K562 (cell line): ENCODE measurements at regions not wholly inside any gene's neighbourhood (a gene's known extent, or its start where the extent isn't known, plus 50 kb on each side); places are given as distances from the start of the nearest gene placed in this dataset.

Experiments used
- RAD21 ChIP-seq, 2 experiments: fragments of 250-450 bp in 1 of 2; fragments of 450-650 bp in 1 of 2; sonication (Bioruptor Pico) in 1 of 2; formaldehyde crosslinking in 1 of 2; IDR thresholded peaks in 1 of 2; conservative IDR thresholded peaks in 1 of 2; 2 replicates each; pipeline versions ENCODE4 v1.4.0 to v1.8.0; 2020 to 2022; ENCODE audit warnings: mild to moderate bottlenecking in 2 of 2, moderate library complexity in 1 of 2
- TF ChIP-seq, protein P1 (sequence below), 2 experiments: fragments of 450-650 bp; formaldehyde crosslinking in 1 of 2; IDR thresholded peaks; 2 replicates each; pipeline versions ENCODE4 v1.4.0 to v1.6.1; 2014 to 2020; ENCODE audit warnings: mild to moderate bottlenecking in 2 of 2, borderline replicate concordance in 1 of 2, low read depth in 1 of 2
- TF ChIP-seq, protein P2 (sequence below): fragments of 450-650 bp; formaldehyde crosslinking; IDR thresholded peaks from 2 replicates; pipeline ENCODE4 v1.4.0; 2020; ENCODE audit warnings: mild to moderate bottlenecking, moderate library complexity

DNA sequence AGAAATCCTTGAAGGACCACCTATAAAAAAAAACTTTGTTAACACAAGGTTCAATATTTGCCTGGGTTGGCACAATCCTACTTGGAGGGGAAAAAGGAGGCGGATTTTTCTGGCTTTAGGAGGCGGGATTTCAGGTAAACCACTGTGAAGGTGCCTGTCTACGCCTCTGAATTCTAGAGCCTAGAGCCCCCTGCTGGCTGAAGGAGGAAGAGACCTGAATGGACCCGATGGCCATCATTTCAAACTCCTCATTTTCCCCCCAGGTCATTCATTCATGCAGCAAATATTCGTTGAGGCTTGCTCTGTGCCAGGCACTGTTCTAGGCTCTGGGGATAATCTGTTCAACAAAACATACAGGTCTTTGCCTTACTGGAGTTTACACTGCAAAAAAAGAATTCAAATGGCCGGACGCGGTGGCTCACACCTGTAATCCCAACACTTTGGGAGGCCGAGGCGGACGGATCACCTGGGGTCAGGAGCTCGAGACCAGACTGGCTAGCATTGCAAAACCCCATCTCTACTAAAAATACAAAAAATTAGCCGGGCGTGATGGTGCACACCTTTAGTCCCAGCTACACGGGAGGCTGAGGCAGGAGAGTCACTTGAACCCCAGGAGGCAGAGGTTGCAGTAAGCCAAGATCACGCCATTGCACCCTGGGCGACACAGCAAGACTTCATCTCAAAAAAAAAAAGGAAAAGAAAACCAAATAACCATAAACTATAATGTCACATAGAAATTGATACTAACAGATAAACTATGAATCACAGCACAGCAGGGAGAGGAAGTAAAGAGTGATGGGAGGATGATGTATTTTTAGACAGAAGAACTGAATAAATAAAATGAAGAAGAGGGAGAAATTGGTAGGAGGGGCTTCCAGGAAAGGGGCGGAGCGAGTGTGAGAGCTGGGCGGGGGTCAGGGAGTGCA is 90.1 kb upstream of the NFE2L3 start (continued):
- TF ChIP-seq, protein P1, sequence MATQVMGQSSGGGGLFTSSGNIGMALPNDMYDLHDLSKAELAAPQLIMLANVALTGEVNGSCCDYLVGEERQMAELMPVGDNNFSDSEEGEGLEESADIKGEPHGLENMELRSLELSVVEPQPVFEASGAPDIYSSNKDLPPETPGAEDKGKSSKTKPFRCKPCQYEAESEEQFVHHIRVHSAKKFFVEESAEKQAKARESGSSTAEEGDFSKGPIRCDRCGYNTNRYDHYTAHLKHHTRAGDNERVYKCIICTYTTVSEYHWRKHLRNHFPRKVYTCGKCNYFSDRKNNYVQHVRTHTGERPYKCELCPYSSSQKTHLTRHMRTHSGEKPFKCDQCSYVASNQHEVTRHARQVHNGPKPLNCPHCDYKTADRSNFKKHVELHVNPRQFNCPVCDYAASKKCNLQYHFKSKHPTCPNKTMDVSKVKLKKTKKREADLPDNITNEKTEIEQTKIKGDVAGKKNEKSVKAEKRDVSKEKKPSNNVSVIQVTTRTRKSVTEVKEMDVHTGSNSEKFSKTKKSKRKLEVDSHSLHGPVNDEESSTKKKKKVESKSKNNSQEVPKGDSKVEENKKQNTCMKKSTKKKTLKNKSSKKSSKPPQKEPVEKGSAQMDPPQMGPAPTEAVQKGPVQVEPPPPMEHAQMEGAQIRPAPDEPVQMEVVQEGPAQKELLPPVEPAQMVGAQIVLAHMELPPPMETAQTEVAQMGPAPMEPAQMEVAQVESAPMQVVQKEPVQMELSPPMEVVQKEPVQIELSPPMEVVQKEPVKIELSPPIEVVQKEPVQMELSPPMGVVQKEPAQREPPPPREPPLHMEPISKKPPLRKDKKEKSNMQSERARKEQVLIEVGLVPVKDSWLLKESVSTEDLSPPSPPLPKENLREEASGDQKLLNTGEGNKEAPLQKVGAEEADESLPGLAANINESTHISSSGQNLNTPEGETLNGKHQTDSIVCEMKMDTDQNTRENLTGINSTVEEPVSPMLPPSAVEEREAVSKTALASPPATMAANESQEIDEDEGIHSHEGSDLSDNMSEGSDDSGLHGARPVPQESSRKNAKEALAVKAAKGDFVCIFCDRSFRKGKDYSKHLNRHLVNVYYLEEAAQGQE (IDR thresholded peaks at IDR 0.05; ENCODE audit: borderline replicate concordance): peak; percentile 69
- TF ChIP-seq, protein P1 (CRISPR knock-in tag; IDR thresholded peaks at IDR 0.05; ENCODE audit: low read depth): no peak
- TF ChIP-seq, protein P2, sequence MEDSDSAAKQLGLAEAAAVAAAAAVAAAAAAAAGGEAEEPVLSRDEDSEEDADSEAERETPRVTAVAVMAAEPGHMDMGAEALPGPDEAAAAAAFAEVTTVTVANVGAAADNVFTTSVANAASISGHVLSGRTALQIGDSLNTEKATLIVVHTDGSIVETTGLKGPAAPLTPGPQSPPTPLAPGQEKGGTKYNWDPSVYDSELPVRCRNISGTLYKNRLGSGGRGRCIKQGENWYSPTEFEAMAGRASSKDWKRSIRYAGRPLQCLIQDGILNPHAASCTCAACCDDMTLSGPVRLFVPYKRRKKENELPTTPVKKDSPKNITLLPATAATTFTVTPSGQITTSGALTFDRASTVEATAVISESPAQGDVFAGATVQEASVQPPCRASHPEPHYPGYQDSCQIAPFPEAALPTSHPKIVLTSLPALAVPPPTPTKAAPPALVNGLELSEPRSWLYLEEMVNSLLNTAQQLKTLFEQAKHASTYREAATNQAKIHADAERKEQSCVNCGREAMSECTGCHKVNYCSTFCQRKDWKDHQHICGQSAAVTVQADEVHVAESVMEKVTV (CRISPR knock-in tag): peak; percentile 34; the same call in 1 of the 2 replicates
- peak; percentile 75 to 85 for TF ChIP-seq RAD21 (CRISPR knock-in tag; conservative IDR thresholded peaks at IDR 0.05 in 1 of 2, IDR thresholded peaks at IDR 0.05 in 1 of 2)
